ENCODE measurements at regions not wholly inside any gene's neighbourhood (a gene's known extent, or its start where the extent isn't known, plus 50 kb on each side); places are given as distances from the start of the nearest gene placed in this dataset.

DNA sequence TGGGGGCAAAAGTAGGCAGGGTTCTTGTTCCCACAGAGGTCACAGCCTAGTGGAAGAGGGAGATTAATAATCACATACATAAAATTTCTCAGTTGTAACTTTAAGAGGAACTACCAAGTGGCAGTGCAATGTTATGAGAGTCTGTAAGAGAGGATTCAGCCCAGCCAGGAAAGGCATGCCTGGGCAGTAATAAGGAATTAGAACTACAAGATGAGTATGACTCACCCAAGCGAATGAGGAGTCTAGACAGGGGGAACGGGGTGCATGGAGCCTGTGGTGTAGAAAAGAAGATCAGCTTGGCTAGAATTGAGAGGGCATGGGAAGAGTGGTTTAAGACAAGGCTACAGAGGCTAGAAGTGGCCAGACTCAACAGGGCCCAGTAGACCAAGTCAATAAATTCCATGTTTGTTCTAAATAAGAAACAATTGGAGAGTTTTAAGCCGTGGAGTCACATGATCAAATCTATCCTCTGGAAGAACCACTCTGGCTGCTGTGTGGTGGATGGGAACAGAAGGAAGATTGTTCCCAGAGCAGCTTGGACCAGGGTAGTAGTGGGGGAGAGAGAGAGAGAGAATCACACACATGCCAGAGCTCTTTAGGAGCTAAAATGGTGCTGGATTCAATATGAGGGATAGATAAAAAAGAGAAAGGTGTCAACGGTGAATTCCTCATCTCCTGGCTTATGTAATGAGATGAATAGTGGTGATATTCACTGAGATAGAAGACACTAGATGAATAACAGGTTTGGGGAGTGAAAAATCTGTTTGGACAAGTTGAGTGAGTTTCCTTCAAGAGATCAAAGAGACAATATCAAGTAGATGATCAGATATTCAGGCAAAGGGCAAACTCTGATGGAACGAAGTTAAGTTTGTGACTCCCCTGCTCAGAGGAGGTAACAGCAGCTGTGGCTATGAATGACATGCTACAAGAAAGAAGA is 265.1 kb downstream of the FGFR2 start:
- no peak for DNase-seq (ENCODE audit: low read depth)

- no peak for DNase-seq (ENCODE audit: low read depth)
These were observed 262.8 kb downstream of the FGFR2 start for GRCh38 chr10:121335386-121335925.

DNA sequence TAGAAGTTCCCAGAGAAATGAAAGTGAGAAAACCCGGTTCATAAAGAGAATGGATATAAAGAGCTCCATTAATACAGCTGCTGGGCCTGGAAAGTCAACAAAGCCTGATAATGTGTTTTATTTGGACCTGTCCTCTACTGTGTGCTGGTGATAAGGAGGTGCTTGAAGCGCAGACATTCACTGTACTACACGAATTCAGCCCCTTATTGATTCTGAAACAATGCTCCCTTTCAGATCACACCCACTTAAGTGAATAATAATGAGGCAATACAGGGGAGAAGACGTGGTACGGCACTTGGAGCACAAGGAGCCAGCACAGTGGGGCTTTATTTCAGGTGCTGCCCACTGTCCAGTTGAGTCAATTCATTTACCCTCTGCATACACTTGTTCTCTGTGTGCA is 260.8 kb downstream of the FGFR2 start:
- DNase-seq (ENCODE audit: low read depth) = no peak

DNA sequence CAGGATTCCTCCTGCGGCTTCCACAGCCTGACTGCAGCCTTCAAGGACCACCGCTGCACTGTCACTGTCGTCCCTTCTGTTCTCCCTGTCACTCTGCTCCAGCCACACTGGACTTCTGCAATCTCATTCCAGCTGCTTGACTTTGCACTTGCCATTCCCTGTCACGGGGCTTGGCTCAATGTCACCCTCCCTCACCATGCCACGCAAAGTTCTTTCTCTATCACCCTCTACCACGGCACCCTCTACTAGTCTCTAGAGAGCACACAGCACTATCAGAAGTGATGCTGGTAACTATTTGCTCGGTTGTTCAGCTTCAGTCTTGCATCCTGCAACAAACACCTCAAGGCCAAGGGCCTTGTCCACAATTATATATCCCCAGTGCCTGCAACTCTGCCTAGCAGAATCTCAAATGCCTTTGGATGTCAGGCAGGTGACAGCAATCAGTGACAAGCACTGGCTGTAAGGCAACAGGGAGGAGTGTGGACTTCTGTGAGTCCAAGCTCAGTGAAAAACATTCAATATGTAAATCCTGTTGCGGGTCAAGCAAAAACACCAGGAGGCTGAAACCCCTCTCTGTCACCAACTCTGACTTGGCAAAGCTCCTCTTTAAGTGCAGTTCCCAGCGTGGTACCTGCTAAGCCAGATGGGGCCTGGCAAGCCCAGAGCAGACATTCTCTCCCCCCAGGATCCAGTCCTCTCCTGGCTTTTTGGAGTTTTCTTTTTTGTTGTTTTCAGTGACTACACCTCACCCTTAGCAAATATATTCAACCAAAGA is 259.9 kb downstream of the FGFR2 start:
- no peak for DNase-seq (ENCODE audit: low read depth)

- no peak for DNase-seq (ENCODE audit: low read depth)
These were observed 259.1 kb downstream of the FGFR2 start for GRCh38 chr10:121339114-121339513.

GRCh38 chr10:121340271-121340831 is 257.9 kb downstream of the FGFR2 start:
- DNase-seq (ENCODE audit: low read depth) = no peak

- no peak for DNase-seq (ENCODE audit: low read depth)
These were observed 246.7 kb downstream of the FGFR2 start for GRCh38 chr10:121351540-121351939.

DNA sequence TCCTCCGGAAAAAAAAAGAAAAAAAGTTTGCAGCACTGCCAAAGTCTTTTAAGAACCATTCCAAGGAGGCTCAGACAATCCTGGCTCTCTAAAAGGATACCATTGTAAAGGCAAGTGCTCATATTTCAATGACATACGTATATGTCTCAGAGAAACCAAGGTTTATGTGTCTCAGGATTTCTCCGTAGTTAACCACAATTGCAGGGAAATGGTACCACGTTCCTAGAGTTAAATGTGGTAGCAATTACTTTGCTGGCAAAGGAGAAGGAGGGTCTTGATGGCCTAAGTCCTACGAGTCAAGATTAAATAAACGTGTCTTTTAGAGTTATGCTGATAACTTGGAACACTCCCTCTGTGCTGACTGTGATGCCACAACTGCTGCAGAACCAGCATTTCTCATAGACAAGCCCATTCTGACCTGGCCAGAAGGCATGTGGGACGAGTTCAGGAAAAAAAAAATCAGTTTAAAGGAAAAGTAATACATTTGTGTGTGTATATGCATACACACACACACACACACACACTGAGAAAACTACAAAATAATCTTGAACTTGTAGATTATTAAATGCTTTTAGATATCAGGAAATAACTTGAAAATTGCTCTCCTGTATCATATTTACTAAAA is 245.9 kb downstream of the FGFR2 start:
- DNase-seq (ENCODE audit: low read depth) = no peak

DNA sequence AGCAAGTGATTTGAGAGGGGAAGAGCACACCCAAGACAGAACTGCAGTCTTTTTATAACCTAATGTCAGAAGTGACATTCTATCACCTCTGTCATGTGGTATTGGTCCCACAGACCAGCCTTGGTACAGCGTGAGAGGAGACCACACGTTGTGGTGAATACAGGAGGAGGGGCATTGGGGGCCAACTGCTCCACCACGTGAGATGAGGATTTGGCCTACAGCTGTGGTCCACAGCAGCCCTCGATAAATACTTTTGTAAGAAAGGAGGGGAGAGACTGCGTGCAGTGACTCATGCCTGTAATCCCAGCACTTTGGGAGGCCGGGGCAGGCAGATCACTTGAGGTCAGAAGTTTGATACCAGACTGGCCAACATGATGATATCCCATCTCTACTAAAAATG is 243.1 kb downstream of the FGFR2 start:
- no peak for DNase-seq (ENCODE audit: low read depth)

GRCh38 chr10:121356183-121356582 is 242.1 kb downstream of the FGFR2 start:
- no peak for DNase-seq (ENCODE audit: low read depth)

DNA sequence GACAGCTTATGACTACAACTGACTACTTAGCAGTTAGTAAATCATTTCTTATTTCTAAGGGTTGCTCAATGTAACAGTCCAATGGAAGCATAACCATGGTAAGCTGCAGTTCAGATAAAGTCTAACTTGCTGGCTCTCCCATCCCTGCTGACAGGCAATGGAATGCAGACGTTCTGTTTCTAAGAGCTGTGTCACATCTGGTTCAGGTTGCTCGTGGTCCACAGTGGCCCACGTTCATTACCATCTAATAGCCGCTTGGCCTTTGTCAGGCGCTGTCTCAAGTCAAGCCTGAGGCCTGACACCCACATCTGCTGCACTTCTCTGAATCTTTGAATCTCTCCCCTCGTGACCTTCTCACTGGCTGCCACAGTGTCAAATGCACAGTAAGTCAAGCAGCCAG is 240.8 kb downstream of the FGFR2 start:
- DNase-seq (ENCODE audit: low read depth) = no peak

- no peak for DNase-seq (ENCODE audit: low read depth)
These were observed 236.2 kb downstream of the FGFR2 start for GRCh38 chr10:121362026-121362425.

DNA sequence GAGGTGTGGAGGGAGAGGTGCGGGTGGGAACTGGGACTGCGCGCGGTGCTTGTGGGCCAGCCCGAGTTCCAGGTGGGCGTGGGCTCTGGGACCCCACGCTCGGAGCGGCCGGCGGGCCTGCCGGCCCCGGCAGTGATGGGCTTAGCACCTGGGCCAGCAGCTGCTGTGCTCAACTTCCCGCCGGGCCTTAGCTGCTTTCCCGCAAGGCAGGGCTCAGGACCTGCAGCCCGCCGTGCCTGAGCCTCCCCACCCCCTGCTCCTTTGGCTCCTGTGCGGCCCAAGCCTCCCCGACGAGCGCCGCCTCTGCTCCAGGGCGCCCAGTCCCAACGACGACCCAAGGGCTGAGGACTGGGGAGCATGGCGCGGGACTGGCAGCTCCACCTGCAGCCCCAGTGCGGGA is 232.7 kb downstream of the FGFR2 start:
- DNase-seq (ENCODE audit: low read depth) = no peak

DNA sequence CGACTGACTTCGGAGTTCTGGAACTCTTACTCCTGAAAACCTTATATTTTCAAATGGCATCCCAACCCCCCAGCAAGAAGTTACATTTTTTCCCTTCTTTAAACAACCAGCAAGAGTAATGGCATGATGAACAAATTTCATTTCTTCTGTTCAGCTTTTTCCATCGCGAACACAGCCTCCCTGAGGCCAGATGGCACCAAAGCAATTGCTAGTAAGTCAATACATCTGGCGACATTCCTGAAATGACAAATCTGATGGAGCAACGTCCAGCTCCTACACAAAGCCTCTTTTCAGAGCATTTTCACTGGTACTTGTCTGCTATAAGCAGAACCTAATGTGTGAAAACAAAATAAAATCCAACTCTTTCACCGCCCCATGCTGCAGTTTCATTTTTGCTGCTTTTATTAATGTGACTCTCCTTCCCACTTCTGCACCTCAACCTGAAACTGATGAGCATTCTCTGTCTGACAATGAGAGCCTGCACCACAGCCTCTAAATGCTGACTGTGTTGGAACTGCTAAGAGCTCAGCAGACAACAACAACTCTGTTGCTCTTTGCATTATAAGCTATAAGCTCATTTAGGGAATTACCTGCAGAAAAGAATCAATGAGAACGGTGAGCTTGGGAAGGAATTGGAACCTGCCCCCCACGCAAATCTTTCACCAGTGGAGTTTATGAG is 229.8 kb downstream of the FGFR2 start:
- DNase-seq (ENCODE audit: low read depth) = no peak

- DNase-seq (ENCODE audit: low read depth) = no peak
These were observed 228.6 kb downstream of the FGFR2 start for GRCh38 chr10:121369616-121370015.

GRCh38 chr10:121371836-121372235 is 226.4 kb downstream of the FGFR2 start:
- no peak for DNase-seq (ENCODE audit: low read depth)

- no peak for DNase-seq (ENCODE audit: low read depth)
These were observed 224.8 kb downstream of the FGFR2 start for GRCh38 chr10:121373411-121373810.

GRCh38 chr10:121374121-121374520 is 224.1 kb downstream of the FGFR2 start:
- no peak for DNase-seq (ENCODE audit: low read depth)

GRCh38 chr10:121375172-121375571 is 223.1 kb downstream of the FGFR2 start:
- DNase-seq (ENCODE audit: low read depth) = no peak

DNA sequence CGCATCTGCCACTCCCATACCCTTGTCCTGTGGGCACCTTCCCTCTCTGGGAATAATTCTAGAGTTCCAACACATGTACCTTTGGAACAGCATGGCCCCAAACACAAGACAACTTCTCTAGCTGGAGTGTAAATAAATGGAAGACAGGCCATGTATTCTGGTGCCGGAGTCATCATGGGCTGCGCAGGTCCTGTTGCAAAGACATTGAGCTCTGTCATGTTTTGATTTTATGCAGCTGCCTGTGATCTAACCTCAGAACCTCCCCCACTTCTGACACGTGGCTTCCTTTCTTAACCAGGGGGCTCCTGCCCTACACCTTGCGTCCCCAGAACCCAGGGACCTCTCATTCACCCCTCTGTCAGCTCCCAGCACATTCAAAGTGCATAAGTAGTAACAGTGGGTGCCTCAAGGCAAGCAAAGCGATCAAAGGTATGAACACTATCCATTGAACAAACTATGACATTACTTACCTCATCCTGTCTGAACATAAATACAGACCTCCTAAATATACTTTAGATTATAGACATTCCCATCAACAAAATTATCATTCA is 219.9 kb downstream of the FGFR2 start:
- DNase-seq (ENCODE audit: low read depth) = no peak

DNA sequence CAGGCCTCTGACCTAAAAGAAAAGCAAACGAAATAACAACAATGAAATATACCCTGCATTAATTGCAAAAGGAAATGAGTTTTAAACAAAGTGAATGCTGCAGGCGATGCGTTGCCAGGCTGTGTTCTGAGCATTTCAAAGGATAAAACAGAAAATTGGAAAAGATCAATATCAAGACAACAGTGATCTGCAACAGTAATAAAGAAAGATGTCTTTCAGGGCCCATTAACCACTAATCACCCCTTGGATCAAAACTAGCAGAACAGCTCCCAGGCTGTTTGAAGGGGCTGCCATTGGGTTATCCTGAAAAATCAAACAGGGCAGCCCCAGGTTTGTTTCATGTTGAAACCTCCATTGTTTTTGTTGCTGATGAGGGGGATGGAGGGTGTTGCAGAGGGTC is 219.2 kb downstream of the FGFR2 start:
- DNase-seq (ENCODE audit: low read depth) = no peak

Measured in activated T-cell treated with anti-CD3 and anti-CD28 coated beads for 48 hours (primary cell).